Stimulated activated CD8-positive, alpha-beta memory T cell treated with anti-CD3 and anti-CD28 coated beads, Interleukin-12 subunit alpha, Interleukin-12 subunit beta, amount 100 ng/mL, for 1 hour (primary cell): ENCODE measurements at regions not wholly inside any gene's neighbourhood (a gene's known extent, or its start where the extent isn't known, plus 50 kb on each side); places are given as distances from the start of the nearest gene placed in this dataset.
A peak's percentile ranks its signal among the peaks of the same experiment; 100 is the strongest.
"Not testable (repeated sequence)": the region's sequence is repeated elsewhere in the genome, so short reads cannot be mapped to it uniquely, and the experiment has no call there.

ENCODE experiments used
- DNase-seq: peaks from one replicate; pipeline ENCODE4 v3.0.0-alpha.2; 2020; ENCODE audit warnings: low read depth

DNA sequence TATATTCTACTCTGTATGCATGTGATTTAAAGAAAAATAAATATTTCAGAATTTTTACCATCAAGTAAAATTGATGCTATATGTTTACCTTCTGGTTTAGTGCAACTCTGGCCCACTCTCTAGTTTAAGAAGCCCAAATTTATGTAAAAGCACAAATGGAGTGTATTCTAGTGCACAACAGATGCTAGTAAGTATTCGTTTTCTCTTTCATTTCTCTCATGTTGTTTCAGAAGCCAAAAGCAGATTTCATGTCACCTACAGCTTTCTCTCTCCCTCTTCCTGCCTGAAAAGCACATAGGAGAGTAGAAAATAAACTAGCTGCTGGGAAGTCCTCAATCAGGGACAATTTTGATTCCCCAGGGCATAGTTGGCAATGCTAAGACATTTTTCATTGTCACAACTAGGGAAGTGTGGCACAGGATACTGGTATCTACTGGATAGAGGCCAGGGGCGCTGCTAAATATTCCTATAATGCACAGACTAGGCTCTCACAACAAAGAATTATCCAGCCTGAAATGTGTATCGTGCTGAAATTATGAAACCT lies 147.4 kb upstream of the ARHGEF26 start:
- no peak for DNase-seq

DNA sequence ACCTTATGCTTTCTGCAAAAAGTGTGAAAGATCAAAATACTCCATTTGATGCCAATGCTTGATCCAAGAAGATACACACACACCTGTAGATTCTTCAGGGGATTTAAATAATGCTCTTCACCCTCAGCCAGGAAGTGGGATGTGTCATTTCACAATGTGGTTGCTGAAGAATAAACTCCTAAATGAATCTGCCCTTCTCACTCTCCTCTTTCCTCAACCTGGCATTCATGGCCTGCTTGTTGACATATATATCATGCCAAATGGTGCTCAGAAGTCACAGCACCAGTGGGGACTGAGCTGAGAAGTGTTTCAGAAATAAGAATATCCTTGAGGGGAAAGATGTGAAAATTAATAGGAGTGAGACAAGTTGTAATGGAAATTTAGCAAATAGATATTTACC lies 146.6 kb upstream of the ARHGEF26 start:
- DNase-seq: no peak

DNA sequence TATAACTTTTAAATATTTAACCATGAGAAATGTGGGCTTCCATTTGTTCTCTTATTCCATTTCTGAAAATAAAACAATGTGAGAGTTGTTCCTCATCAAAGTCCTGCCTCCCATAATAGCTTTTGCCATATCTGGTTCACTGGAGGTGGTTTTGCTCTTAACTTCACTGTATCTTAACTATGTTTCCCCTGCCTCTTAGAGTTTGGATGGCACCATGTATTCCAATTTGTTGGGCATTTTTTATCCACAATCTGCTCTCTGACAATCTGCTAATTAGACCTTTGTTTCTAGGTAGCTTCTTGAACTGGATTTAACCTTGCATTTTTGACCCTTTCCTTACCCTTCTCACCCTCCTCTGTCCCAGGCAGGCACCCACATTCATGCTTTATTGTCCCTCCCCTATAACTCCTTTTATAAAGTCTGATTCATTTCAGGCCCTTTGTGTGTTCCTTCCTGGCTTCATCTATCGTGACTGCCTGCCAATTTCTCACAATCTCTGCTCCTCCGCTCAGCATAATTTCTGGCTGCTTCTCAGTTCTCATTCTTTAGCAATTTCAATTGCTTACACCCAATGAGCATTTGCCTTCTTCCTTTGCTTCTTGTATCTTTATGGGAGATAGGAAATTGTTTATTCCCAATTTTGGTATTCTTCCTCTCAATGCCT lies 144.2 kb upstream of the ARHGEF26 start:
- no peak for DNase-seq

DNA sequence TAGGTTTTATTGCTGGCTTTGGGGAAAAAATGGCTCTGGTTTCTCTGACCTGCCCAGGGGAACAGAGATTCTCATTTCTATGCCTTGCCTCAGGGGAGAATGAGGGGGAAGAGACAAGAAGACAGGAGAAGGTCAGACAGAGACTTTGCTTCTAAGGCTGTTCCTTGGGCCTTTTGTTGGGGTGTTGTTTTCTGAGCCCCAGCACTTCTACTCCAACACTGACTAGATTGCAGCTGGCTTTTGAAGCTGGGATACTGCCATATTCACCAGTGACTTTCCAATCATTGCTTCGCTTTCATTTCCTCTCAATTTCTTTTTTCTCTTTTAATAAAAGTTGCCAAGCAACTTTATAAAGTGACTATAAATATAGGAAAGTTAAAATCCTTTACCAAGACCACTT lies 143.2 kb upstream of the ARHGEF26 start:
- no peak for DNase-seq

DNA sequence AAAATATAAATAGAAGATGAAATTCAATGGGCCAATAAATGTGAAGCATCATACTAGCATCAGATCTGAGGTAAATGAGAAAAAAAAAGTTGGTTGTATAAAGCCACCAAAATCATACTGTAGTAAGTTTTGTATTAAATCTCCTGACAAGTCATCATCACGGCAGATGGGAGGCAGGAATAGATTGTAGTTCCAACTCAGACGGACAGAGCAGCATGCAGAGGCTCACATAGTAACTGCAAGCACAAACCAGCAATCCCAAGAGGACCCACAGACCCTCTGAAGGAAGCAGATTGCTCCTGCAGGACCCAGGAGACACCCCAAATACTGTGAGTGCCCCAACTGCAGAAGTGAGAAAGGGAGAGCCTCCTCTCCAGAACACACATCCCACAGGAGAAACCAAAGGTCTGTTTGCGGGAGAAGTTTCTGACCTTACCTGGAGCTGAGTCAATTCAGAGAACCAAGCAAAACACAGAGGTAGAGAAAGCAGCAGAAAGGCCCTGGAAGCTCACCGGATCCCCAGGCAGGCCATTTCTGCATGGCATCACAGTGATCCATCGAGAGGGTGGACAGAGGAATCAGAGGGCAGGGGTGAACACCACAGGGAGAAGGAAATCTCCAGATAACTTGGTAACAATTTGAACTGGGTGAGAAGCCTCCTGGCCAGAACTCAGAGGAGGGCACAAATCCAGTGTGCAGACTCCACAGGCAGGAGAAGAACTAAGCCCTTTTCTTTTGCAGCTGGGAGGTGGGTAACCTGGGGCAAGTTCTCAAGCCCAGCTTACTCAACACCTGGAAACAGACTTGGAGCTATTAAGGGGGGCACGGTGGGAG lies 141.6 kb upstream of the ARHGEF26 start:
- no peak for DNase-seq

DNA sequence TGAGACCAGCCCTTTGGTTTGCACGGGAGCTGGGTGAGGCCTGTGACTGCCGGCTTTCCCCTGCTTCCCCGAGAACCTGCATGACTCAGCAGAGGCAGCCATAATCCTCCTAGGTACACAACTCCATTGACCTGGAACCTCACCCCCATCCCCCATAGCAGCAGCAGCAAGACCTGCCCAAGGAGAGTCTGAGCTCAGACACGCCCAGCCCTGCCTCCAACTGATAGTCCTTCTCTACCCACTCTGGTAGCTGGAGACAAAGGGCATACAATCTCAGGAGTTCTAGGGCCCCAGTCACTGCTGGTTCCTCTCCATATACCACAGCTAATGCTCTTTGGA lies 141.0 kb upstream of the ARHGEF26 start:
- DNase-seq: no peak

DNA sequence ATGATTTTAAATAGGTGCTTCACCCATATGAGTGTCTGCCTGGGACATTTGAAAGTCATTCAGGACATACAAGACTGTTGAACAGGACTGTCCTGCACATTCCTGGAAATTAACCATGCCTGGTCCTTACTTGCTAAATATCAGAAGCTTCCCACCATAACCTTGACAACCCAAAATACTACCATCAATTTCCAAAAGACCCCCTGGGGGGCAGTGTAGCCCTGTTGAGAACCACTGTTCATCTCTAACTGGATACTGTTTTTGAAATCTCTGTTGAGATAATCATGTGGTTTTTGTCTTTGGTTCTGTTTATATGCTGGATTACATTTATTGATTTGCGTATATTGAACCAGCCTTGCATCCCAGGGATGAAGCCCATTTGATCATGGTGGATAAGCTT lies 123.8 kb upstream of the ARHGEF26 start:
- not testable (repeated sequence) for DNase-seq

DNA sequence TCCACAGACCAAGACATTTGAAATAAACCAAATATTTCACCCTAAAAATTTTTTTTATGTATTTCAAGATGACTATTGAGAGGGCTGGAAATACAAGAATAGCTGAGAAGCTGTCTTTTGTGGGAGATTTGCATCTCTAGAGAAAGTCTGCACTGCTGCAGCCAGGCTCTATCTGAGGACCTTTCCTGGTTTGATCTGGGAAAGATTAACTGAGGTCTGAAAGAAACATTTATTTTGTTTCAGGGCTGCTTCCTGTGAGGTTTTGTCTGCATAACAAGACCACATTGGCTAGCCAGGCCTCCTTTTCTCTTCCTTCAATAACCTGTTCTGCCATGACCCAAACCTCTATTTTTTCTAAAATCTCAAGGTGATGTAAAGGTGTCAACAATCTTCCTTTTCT lies 117.5 kb upstream of the ARHGEF26 start:
- DNase-seq: no peak

DNA sequence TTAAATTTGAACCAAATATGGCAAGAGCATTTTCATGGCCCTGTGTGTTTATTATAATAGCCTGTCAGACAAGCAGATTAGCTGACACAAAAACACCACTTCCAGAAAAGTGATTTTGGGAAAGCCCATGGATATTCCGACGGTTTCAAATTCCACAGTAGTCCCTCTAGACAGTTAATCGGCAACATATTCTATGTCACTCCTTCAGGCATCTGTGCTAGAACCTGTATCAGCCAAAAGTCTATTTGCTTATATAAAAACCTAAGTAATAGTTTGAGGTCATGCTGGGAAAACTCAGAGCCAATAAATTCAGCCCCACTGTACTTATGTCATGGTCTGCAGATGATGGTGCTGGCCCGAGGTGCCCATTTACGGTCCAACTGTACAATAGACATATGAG lies 110.2 kb upstream of the ARHGEF26 start:
- DNase-seq: no peak

DNA sequence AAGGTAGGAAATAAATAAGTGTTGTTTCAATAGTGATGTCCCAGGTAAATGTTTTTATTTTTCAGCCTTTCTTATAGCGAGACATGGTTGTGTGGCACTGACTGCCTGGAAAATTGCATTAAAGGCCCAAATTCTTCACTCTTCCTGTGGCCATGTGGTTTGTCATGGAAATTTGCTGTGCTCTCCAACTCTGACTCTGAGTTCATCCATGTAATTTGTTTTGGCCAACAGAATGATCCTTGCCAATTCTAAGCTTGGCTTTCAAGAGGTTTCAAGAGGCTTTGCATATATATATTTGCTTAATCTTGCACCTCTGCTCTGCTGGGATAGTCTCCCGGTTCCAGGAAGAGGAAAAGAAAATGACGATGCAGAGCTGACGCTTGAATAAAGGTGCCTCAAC lies 107.5 kb upstream of the ARHGEF26 start:
- DNase-seq: no peak

DNA sequence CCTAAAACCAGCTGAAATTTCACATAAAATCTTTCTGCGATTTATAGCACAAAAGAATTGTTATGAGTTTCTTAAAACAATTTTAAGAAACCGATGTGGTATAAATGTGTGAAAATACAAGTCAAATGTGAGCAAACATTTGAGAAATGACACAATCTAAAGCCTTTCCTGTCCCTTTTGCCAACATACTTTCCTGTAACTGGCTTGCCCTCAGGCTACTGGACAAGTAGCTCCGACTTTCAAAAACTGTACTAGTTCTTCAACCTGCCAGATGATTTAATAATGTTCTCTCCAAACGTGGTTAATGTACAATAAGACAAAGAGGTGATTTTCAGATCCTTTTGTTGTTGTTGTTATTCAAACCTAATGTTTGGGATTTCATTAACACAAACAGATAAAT lies 105.9 kb upstream of the ARHGEF26 start:
- DNase-seq: no peak

DNA sequence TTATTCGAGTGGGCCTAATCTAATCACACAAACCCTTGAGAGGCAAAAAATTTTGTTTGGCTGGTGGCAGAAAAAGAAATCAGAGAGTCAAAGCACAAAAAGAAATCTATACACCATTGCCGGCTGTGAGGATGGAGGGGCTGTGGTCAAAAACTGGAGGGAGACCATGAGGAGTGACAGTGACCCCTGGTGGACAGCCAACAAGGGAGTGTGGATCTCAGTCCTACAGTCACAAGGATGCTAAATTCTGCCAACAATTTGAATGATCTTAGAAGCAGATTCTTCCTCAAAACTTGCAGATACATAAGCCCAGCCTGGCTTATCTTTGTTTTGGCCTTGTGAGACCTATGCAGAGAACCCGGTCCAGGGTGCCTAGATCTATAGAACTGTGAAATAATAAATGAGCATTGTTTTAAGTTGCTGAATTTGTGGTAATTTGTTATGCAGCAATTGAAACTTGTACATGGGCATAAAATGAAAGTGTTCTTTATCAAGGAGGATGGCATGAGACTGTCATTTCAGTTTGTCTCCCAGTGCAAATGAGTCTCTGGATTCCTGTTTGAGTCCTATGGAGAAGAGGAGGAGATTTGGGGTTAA lies 103.0 kb upstream of the ARHGEF26 start:
- DNase-seq: peak; percentile 1

DNA sequence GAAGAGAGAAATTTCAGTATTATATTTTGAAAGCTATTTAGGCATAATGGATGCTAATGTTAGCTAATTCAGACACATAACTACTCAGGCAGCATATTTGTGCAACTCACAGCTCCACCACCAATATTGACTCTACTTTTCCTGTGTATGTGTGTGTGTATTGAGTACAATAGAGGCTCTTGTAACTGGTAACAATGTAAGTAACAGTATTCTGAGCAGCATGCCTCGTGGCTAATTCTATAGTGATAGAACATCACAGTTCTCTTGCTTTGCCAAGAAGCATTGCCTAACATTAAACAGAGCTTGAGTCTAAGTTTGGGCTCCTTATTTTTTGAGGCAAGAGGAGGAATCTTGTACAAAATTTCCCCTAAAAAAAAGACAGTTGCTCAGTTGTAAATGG lies 98.6 kb upstream of the ARHGEF26 start:
- no peak for DNase-seq

DNA sequence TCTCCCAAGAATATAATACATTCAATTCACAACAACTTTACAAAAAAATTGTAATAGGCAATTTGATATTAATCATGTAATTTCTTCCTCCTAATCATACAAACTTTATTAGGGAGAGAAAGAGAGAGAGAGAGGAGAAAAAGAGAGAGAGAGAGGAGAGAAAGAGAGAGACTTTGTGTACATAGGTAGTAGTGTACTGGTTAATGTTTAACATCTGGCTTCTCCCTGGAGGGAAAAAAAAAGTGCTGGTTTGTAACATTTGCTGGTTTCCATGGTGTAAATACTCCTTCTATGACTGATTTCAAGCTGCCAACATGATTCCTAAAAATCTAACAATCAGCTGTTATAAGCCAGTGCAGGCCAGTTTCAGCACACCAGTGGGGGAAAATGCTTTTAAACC lies 98.0 kb upstream of the ARHGEF26 start:
- DNase-seq: no peak

DNA sequence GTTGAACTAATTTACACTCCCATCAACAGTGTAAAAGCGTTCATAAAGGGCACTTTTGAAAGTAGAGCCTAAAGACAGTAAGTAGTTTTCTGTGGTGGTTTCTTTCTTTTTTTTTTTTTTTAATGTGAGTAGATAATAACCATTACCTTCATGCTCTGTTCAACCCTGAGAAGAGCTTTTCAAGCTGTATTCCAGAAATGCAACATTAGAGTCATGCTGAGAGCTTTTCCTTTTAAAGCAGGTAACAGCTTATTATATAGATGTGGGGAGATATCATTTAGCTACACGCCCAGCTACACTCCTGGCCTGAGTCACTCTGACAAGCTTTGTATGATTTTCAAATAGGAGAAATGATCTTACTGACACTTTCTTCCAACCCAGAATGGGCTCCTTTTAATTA lies 96.2 kb upstream of the ARHGEF26 start:
- no peak for DNase-seq

DNA sequence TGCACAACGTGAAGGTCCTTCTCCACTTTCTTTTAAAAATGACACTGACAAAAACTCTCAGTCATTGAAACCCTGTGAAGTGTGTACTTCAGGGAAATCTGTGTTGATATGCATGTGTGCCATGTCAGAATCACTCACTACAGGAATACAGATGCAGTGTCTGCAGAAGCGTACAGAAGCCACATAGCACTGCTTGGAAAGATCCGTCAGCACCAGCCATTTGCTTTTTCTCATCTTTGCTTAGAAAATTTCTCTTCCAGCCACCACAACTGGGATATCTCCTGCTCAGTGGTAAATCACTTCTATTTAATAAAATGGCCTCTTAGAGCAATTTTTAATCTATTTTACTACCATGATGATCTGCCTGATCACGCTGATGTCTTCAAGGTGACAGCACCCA lies 91.3 kb upstream of the ARHGEF26 start:
- no peak for DNase-seq

DNA sequence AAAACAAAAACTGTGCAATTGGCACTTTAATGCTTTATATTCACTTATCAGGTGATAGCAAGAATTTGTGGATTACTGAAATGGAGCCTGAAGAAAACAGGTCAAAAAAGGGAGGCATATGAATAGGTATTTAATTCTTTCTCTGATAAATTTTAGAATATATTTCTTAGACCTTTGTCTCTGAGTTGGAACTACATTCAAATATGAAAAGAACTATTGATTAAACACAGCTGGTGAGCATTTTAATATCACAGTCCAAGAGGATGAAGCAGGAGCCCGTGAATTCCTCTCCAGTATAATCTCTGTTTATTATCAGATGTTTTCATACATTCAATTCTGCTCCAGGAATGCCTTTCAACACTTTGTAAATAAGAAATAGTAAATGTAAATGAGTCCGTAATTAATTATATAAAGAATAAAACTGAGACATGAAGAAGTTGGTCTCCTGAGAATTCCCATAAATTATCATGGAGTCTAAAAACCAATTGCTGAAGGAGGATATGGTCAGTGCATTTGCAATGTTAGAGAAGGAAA lies 86.3 kb upstream of the ARHGEF26 start:
- no peak for DNase-seq

DNA sequence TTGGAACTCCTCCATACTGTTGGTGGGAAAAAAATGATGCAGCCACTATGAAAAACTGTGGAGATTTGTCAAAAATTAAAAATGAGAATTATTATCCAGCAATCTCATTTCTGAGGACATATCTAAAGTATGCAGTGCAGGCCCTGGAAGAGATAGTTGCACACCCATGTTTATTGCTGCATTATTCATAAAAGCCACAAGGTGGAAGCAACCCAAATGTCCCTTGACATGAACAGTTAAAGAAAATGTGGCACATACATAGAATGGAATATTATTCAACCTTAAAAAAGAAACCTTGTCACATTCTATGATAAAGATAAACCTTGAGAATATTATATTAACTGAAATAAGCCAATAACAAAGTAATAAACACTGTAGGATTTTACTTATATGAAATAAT lies 80.9 kb upstream of the ARHGEF26 start:
- no peak for DNase-seq

DNA sequence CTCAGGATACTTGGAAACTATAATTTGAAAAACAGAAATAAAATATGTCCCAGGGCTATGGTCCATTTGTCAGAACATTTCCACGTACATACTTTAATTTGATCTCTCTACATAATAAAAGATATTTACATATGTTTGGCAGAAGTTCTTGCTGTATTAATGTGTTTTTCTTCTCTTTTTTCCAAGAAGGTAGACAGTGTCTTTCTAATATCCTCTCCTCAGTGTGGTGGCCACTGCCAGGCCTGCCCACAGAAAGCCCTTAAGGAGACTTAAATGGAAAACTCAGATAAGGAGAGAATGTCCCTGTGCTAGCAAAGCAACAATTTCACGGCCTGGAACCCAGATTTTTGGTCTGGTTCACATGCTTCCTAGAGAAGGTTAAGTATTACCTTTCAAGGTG lies 76.5 kb upstream of the ARHGEF26 start:
- no peak for DNase-seq

DNA sequence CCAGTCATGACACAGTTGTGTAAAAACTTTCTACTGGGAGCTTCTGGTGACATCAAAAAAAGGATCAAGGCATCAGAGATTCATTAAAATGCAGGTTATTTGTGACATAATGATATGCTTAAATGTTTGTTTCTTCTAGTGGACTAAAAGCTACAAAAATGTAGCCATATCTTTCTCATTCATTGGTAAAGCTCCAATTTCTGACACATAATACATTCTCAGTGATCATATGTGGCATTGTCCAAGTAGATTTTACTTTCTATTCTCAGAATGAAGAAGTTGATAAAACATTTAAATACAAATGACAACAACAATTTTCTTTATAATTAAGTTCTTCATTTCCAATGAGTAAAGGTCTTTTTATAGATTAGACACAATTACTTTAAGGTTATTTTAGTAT lies 71.0 kb upstream of the ARHGEF26 start:
- no peak for DNase-seq

DNA sequence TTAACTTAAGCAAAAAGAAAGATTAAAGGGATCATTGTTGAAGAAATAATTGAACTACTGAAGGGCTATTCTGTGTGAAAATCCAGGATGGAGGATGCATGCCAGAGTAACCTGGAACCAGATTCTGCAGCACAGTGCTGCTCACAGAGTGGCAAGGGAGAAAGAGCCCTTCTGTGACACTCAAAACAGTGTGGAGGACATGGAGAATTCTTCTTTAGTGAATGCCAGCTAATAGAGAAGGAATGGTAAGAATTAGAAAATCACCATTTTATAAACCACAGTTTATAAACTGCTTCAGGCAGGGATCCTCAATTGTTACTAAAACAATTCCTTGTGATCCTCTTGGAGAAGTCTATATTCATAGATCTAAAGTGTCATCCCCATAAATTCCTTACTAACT lies 70.4 kb upstream of the ARHGEF26 start:
- DNase-seq: no peak

DNA sequence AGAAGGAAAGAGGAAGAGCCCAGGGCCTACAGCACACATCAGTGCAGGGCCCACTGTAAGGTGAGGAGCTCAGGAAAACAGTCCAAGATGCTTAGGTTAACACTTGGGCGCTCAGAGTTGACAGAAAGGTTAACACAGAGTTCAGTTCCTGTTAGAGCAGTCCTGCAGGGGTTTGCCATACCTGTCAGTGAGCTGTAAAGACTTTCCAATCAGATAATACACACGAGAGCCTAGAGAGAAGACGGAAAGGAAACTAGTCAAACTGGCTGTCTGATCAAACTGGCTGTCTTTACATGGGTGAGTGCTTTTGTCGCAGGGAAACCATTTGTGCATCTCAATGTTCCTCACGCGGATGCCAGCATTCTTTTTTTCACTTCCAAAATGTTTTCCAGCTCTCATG lies 61.4 kb upstream of the ARHGEF26 start:
- no peak for DNase-seq
